Activated CD8-positive, alpha-beta T cell treated with anti-CD3 and anti-CD28 coated beads, Interleukin-2, amount 10 ng/mL, durations not matched to agents 7 days and 5 days (primary cell): ENCODE measurements at regions not wholly inside any gene's neighbourhood (a gene's known extent, or its start where the extent isn't known, plus 50 kb on each side); places are given as distances from the start of the nearest gene placed in this dataset.

Experiments used
- ATAC-seq: fragments of 150-1000 bp; cut with Tn5 transposase; one replicate; pipeline ENCODE4 v1.10.0; 2021; ENCODE audit warnings: moderate library complexity
- CTCF ChIA-PET: fragments of 350-600 bp; sonication (Branson Sonifier 250); formaldehyde crosslinking; loops from one replicate; lab custom pipeline; 2021; ENCODE audit warnings: antibody characterized with exemption; lab: Charles Lee
- POLR2A ChIA-PET: fragments of 350-600 bp; sonication (Branson Sonifier 250); formaldehyde crosslinking; loops from one replicate; lab custom pipeline; 2021; ENCODE audit warnings: antibody characterized with exemption; lab: Charles Lee
- DNase-seq: peaks from one replicate; pipeline ENCODE4 v3.0.0-alpha.2; 2020
- H3K27ac Mint-ChIP-seq: one replicate; pipeline ENCODE4 v1.8.0; 2021; ENCODE audit warnings: mild to moderate bottlenecking, mixed read lengths
- H3K27me3 Mint-ChIP-seq: one replicate; pipeline ENCODE4 v1.8.0; 2021; ENCODE audit warnings: low read depth, mixed read lengths
- H3K36me3 Mint-ChIP-seq: one replicate; pipeline ENCODE4 v1.8.0; 2021; ENCODE audit warnings: low read depth, mixed read lengths
- H3K4me1 Mint-ChIP-seq: one replicate; pipeline ENCODE4 v1.8.0; 2021; ENCODE audit warnings: low read depth, mixed read lengths
- H3K4me3 Mint-ChIP-seq: one replicate; pipeline ENCODE4 v1.8.0; 2021; ENCODE audit warnings: mild to moderate bottlenecking, mixed read lengths
- H3K9me3 Mint-ChIP-seq: one replicate; pipeline ENCODE4 v1.8.0; 2022; ENCODE audit warnings: mixed read lengths; ENCODE audit not compliant: insufficient read depth

DNA sequence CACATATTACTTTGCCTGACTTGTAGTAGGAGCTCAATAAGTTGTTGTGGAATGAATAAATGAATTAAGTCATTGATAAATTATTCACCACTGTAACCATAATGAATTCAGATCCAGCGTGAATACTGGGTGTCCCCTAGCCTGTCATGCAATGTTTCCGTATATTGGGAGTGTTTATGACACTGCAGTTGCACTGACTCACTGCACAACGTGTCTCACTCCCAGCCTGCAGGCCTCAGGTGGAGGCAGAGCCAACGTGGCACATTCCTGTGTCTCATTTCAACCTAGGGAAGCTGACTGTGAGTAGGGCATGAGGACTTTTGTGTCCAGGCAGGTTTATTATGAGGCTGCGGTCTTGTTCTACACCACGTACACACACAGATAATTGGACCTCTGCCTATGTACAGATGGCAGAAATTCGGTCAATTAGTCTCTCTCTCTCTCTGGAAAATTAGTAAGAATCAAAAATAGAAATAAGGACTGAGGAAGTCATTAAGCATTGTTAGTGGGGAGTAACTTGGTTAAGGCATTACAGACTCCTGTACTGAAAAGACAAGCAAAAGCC lies 299.1 kb upstream of the IGFBP3 start:
- CTCF ChIA-PET, result no interaction called here
- DNase-seq, result no peak
- no peak overlapping the region for H3K4me3 Mint-ChIP-seq
- ATAC-seq, result no peak
- no peaks in the 10 kb centered on the region for H3K9me3 Mint-ChIP-seq
- POLR2A ChIA-PET, result no interaction called here
- no peaks in the 10 kb centered on the region for H3K27me3 Mint-ChIP-seq
- no peak overlapping the region for H3K27ac Mint-ChIP-seq
- H3K4me1 Mint-ChIP-seq, result no peaks in the 10 kb centered on the region
- H3K36me3 Mint-ChIP-seq, result no peaks in the 10 kb centered on the region

DNA sequence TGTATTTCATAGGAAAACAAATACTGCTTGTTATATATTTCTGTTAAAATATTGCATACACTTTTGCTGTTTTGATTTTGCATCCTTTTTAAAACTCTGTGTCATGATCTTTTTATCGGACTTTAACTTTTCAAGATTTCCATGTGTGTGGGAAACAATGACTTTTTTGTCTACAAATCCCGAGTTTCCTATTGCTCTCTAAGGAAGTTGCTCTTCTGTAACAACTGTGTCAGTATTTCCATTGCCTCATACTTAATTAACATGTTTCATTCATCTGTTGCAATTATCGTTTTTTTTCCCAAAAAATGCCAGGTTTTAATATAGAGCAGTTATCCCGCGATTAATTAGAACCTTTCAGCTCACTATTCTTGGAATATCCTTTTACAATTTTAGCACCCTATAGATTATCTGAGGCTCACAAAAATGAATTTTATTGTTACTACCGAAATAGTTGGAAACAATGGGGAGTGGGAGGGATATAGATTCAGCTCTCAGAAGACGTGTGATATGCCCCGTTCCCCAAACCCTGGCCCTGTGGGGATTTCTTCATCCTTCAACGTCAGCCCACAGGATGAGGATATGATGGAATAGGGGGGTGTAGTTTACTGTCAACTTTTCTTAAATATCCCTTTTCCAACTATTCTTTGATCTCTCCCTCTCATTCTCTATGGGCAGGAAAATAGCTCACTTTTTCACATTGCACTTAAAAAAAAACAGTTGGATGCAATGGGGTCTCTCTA lies 297.6 kb upstream of the IGFBP3 start:
- no peaks in the 10 kb centered on the region for H3K36me3 Mint-ChIP-seq
- ChIA-PET POLR2A (no interaction called here), CTCF (no interaction called here)

DNA sequence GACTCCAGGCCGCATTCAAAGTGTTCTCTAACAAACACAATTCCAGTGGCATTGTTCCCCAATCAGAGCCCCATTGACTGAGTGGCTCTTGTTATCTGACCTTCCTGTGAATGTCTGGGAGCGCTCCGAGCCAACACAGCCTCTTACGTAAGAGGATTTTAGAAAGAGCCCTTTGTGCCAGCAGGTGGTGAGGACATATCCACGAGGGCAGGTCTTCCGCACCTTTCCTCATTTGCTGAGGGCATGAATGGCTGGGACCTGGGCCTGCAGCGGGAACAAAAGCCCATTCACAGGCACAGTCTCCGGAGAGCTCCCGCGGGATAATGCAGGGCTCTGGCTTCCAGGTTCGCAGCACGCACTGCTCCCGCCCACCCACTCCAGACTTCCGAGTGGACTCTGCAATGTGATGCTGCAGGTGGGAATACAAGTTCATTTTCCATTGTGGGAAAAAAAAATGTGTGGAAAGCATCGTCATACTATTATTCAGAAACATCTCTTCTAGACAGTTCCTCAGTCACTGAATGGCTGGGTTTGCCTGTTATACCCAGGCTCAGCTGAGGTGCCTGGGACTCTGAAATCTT lies 295.0 kb upstream of the IGFBP3 start:
- ChIA-PET POLR2A (interaction anchor here (0.6 kb wide), 1 partner anchor 28 kb away, joined by 3 read pairs; no protein-coding TSS in a partner anchor), CTCF (no interaction called here)
- ATAC-seq, result no peak
- no peaks in the 10 kb centered on the region for H3K9me3 Mint-ChIP-seq
- H3K27me3 Mint-ChIP-seq, result no peaks in the 10 kb centered on the region
- no peak overlapping the region for H3K27ac Mint-ChIP-seq
- no peak for DNase-seq
- no peaks in the 10 kb centered on the region for H3K4me1 Mint-ChIP-seq
- H3K36me3 Mint-ChIP-seq, result no peaks in the 10 kb centered on the region
- no peak overlapping the region for H3K4me3 Mint-ChIP-seq

More for the DNA sequence above, 297.6 kb upstream of the IGFBP3 start:
- no peaks in the 10 kb centered on the region for H3K27me3 Mint-ChIP-seq
- no peaks in the 10 kb centered on the region for H3K9me3 Mint-ChIP-seq
- no peak for ATAC-seq
- no peak overlapping the region for H3K4me3 Mint-ChIP-seq
- DNase-seq, result no peak
- H3K4me1 Mint-ChIP-seq, result no peaks in the 10 kb centered on the region
- H3K27ac Mint-ChIP-seq, result no peak overlapping the region

DNA sequence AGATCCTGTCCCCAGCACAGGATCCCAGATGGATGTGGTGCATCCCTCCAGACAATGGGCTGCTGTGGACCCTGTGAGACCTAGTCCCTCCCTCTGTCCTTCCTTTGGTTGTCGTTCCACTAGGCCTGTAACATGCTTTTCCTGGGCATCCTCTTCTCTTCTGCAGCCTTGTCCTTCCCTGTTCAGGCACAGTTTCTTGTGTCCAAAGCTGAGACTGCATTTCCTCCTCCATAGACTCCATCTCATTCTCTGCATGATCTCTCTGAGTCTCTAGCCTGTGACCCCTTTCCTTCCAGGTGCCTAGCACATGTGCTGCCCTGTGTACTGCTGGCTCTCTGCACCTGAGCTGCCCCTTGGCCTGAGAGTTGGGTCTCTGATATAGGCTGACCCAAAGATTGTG lies 293.5 kb upstream of the IGFBP3 start:
- no peak overlapping the region for H3K27ac Mint-ChIP-seq
- DNase-seq (no peak), ATAC-seq (no peak)
- H3K9me3 Mint-ChIP-seq, result no peaks in the 10 kb centered on the region
- H3K36me3 Mint-ChIP-seq, result no peaks in the 10 kb centered on the region
- no peak overlapping the region for H3K4me3 Mint-ChIP-seq
- no peaks in the 10 kb centered on the region for H3K27me3 Mint-ChIP-seq
- ChIA-PET POLR2A (no interaction called here), CTCF (no interaction called here)
- H3K4me1 Mint-ChIP-seq, result no peaks in the 10 kb centered on the region

DNA sequence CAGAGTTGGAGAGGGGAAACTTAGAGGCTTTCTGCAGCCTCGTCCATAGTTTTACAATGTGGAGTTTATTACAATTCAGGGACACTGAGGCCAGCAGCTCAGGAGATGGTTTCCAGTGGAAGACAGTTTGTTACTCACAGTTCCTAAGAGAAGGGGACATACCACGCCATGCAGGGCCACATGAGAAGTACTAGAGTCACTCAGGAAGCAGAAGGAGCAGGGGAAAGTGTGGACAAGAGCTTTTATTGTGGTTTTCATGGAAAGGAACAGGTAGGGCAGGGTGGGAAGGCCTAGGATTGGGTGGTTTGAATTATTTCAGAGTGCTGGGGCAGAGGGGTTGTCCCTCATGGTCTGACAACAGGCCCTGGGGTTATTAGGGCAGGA lies 292.1 kb upstream of the IGFBP3 start:
- H3K4me1 Mint-ChIP-seq, result no peaks in the 10 kb centered on the region
- DNase-seq, result no peak
- H3K27me3 Mint-ChIP-seq, result no peaks in the 10 kb centered on the region
- no peaks in the 10 kb centered on the region for H3K36me3 Mint-ChIP-seq
- no peak overlapping the region for H3K27ac Mint-ChIP-seq
- ChIA-PET CTCF (no interaction called here), POLR2A (no interaction called here)
- no peak for ATAC-seq
- no peak overlapping the region for H3K4me3 Mint-ChIP-seq
- no peaks in the 10 kb centered on the region for H3K9me3 Mint-ChIP-seq

DNA sequence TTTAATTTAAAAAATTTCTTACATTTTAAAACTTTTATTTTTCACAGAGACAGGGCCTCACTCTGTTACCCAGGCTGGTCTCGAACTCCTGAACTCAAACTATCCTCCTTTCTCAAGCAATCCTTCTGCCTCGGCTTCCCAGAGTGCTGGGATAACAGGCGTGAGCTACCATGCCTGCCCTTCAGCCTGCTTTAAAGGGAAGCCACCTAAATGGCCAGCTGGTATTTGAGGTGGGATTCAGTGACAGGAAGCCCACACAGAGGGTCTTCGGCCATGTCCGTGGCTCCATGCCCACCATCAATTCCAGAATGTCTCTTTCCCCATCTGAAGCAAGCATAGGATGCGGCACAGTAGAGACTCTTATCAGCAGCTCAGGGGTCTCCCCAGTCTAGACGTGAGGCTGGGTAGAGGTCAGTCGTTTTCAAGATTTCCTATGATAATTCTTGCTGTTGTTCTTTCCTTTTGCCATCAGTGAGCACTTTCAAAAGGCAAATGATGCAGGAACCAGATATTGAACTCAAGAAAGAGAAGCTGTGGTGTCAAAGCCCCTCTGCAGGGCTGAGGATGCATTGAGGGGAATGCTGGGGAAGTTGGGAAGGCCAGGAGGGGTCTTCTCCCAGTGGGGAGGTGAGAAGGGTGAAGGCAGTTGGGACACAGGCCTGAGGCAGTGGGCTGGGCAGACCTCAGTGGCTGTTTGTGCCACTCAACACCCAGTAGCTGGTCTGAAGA lies 291.5 kb upstream of the IGFBP3 start:
- H3K9me3 Mint-ChIP-seq, result no peaks in the 10 kb centered on the region
- ChIA-PET POLR2A (no interaction called here), CTCF (no interaction called here)
- H3K27ac Mint-ChIP-seq, result no peak overlapping the region
- no peaks in the 10 kb centered on the region for H3K36me3 Mint-ChIP-seq
- H3K4me1 Mint-ChIP-seq, result no peaks in the 10 kb centered on the region
- DNase-seq (no peak), ATAC-seq (no peak)
- no peak overlapping the region for H3K4me3 Mint-ChIP-seq
- no peaks in the 10 kb centered on the region for H3K27me3 Mint-ChIP-seq

DNA sequence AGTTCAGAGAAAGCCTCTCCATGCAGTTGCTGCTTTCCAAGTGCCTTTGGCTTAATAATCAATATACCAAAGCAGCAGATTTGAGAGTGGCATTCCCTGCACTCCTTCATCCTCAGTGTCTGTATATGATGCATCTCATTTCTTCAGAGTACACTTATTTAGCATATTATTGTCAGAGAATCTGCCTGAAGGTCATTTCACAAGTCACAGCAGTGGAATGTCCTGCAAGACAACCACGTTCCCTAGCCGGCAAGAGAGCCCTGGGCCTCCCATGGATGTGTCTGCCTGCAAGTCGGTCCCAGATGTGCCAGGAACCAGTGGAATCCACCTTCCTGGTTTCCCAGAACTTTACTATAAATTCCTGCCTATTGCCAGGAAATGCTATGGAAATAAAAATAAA lies 289.4 kb upstream of the IGFBP3 start:
- ChIA-PET CTCF (no interaction called here), POLR2A (no interaction called here)
- Mint-ChIP-seq H3K4me1 (no peaks in the 10 kb centered on the region), H3K9me3 (no peaks in the 10 kb centered on the region), H3K27ac (no peak overlapping the region), H3K36me3 (no peaks in the 10 kb centered on the region), H3K27me3 (no peaks in the 10 kb centered on the region), H3K4me3 (no peak overlapping the region)
- DNase-seq (no peak), ATAC-seq (no peak)

DNA sequence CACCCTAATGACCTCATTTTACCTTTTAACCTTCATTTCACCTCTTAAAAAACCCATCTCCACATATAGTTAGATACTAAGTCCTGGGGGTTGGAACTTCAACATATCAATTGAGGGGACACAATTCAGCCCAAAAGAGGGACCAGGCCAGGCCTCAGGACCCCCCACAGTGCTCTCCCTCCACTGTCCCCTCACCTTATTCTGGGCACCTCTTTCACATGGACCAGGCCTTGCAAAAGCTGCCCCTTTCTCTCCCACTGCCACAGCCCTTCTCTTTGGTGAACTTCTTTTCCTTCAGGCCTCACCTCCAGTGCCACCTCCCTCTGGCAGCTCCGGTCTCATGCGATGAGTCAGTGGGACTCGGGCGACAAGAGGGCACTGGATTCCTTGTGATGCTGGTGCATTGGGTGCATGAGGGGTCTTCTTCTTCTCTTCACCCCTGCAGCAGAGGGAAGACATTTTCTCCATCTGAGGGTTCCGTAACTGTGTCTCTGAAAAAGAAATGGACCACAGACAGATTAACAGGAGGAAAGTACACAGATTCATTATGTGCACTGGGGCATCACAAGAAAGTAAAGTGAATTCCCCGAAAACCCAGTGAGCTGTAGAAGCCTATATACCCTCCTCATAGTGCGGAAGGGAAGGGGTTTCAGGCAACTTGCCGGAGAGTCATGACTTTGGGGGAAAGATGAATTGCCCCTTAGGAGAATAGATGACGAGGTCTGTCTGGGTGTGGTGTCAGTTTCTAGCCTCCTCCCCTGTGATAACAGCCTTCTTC lies 288.7 kb upstream of the IGFBP3 start:
- ATAC-seq (no peak), DNase-seq (no peak)
- Mint-ChIP-seq H3K27me3 (no peaks in the 10 kb centered on the region), H3K4me1 (no peaks in the 10 kb centered on the region), H3K27ac (no peak overlapping the region), H3K36me3 (no peaks in the 10 kb centered on the region), H3K4me3 (no peak overlapping the region), H3K9me3 (no peaks in the 10 kb centered on the region)
- CTCF ChIA-PET, result no interaction called here
- POLR2A ChIA-PET, result no interaction called here

DNA sequence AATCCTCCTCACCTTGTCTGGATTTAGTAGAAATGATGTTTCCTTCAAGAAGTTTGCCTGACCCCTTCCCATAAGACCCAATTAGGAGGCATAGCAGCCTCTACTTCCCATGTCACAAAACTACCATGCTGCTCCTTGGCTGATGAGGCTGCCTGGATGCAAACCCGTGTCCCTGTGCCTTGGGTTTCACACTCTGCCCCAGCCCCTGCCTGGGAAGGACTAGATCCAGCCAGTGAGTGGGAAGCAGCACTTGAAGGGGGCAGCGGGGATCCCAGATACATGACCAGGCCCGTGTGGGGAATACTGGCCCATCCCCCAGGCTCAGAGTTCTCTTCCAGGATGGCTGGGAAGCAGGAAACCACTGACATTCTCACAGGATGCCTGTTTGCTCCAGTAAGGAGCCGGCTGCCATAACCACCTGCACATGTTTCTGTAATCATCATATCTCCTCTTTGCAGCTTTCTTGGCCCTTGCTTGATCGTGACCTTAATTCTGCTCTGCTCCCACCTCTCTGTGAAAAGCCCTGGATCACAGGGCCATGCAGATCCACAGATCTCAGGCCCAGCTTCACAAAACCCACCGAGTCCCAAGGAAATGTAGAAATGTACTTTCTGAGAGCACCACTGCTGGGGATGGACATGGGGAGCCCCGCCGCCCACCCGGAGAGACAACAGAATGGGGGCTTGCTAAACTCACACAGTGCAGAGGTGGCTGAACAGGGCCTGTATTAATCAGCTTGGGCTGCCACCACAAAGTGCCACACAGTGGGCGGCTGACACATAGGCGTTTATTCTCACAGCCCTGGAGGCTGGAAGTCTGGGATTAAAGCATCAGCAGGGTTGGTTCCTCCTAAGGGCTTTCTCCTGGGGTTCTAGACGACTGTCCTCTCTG lies 287.8 kb upstream of the IGFBP3 start:
- ChIA-PET CTCF (no interaction called here), POLR2A (no interaction called here)
- Mint-ChIP-seq H3K36me3 (no peaks in the 10 kb centered on the region), H3K27ac (no peak overlapping the region), H3K4me1 (no peaks in the 10 kb centered on the region), H3K27me3 (no peaks in the 10 kb centered on the region), H3K9me3 (no peaks in the 10 kb centered on the region), H3K4me3 (no peak overlapping the region)
- ATAC-seq (no peak), DNase-seq (no peak)

DNA sequence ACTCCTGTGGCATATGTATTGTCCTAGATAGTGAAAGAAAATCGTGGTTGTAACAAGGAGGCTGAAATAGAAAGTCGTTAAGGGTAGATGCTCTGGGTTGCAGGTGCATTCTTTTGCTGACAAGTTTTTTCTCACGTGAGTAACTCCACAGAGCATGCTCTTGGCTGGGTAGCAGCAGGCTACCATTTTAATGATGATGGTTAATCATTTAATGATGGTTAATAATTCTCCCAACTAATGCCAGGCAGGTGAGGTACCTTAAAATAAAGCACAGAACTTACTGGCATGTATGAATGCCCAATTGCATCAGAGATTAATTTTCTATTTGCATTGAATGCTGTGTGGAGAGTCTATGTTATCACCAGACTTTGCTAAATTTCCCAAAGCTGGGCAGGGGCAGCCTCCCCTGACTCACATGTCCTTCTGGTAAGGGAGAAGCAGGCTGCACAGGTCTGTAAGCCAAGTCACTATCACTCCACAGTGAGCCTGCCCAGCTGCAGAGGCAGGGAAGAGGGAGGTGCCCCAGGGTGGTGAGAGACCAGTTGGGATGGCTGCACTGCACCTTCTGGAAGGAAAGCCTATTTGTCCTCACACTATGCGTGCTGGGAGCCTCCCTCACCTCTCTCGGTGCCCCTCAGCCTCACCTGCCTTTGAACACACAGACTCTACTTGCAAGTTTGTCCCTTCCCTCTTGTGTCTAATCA lies 287.0 kb upstream of the IGFBP3 start:
- ChIA-PET POLR2A (no interaction called here), CTCF (no interaction called here)
- H3K27ac Mint-ChIP-seq, result no peak overlapping the region
- no peaks in the 10 kb centered on the region for H3K36me3 Mint-ChIP-seq
- DNase-seq (no peak), ATAC-seq (no peak)
- no peaks in the 10 kb centered on the region for H3K27me3 Mint-ChIP-seq
- H3K4me3 Mint-ChIP-seq, result no peak overlapping the region
- no peaks in the 10 kb centered on the region for H3K4me1 Mint-ChIP-seq
- H3K9me3 Mint-ChIP-seq, result no peaks in the 10 kb centered on the region
